GM23248 (cell line): ENCODE measurements at regions not wholly inside any gene's neighbourhood (a gene's known extent, or its start where the extent isn't known, plus 50 kb on each side); places are given as distances from the start of the nearest gene placed in this dataset.

Experiments
- EZH2 ChIP-seq: fragments of 200-600 bp; sonication (generic); IDR thresholded peaks from 2 replicates; pipeline ENCODE4 v1.6.1; 2018; ENCODE audit warnings: antibody characterized with exemption, mild to moderate bottlenecking; ENCODE audit not compliant: insufficient read depth, poor library complexity, severe bottlenecking
- EZH2phosphoT487 ChIP-seq: fragments of 200-600 bp; sonication (generic); IDR thresholded peaks from 2 replicates; pipeline ENCODE4 v1.6.1; 2018; ENCODE audit warnings: antibody characterized with exemption, moderate library complexity, mild to moderate bottlenecking, low read depth; ENCODE audit not compliant: insufficient read depth

DNA sequence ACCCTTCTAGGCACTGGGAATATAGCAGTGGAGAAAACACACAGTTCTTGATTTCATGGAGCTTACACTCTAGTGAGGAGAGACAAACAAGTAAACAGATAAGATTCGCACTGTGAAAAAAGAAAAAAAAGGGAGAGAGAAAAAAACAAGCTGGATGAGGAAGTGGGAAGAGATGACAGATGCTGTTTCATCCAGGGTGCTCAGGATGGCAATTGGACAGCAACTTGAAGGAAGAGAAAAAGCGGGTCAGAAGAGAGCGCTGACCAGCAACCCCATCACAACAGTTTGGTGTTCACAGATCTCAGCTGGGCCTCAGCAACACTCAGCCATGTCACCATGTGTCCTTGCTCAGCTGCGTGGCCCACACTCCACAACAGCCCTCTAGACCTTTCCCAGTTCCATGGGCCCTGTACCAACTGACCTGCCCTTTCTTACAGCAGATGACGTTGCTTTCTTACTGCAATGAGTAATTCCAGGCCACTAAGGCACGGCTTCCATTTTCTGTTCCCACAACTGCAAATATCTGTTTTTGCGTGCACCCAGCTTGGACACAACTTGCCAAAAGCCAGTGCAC is 230.8 kb downstream of the MEX3B start:
- TF ChIP-seq EZH2phosphoT487 (no peak), EZH2 (no peak)
